Fibroblast of peridontal ligament (primary cell): ENCODE measurements at regions not wholly inside any gene's neighbourhood (a gene's known extent, or its start where the extent isn't known, plus 50 kb on each side); places are given as distances from the start of the nearest gene placed in this dataset.
A peak's percentile ranks its signal among the peaks of the same experiment; 100 is the strongest.
"Not testable (repeated sequence)": the region's sequence is repeated elsewhere in the genome, so short reads cannot be mapped to it uniquely, and the experiment has no call there.

Experiments
- DNase-seq: peaks from one replicate; pipeline ENCODE4 v3.0.0-alpha.2; 2010; ENCODE audit errors: extremely low read depth

GRCh38 chr3:82022836-82023235, 261.4 kb upstream of the GBE1 start:
- no peak for DNase-seq

DNA sequence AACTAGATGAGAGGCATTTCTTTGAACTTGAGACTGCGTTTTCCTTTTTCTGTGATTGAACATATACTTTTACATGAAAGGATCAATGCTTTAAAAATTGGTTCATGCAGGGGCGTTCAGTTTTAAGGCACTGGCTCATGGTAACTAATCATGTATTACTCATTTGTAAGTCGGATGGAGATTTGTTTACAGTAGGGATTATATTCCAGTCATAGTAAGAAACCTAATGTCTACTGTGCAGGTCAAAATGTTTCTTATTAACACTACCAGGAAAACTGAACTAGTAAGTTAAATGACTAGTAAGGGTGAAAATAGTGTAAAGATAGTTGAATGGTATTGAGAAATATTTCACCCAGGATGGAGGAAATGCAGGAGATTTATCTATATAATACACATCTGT, 258.8 kb upstream of the GBE1 start:
- DNase-seq = no peak

DNA sequence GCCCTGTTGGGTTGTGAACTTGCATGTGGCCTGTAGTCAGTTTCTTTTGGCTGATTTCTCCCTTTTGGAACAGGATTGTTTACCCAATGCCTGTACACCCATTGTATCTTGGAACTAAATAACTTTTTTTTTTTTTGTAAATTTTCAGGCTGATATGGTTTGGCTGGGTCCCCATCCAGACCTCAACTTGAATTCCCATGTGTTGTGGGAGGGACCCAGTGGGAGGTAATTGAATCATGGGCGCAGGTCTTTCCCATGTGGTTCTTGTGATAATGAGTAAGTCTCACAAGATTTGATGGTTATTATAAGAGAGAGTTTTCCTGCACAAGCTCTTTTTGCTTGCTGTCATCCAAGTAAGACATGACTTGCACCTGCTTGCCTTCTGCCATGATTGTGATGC, 253.8 kb upstream of the GBE1 start:
- no peak for DNase-seq

- no peak for DNase-seq
Measured at GRCh38 chr3:82012775-82013174, 251.3 kb upstream of the GBE1 start.

- no peak for DNase-seq
Measured at GRCh38 chr3:82011336-82011735, 249.9 kb upstream of the GBE1 start.

DNA sequence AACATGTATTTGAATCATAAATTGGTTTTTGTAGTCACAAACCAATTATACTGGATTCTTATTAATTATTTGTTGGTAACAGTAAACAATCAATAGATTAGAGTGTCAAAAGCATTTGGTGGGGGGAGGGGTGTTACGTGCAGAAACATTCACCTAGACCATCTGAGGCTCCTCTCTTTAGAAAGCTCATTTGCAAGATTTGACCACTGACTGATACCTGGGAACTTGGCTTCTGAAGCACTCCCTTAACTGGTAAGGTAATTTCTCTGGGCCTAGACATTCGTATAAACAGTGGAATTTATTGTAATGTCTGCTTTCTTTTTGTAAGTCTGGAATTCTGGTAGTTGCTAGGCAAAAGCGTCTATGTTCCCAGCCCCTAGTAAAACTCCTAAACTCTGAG, 243.8 kb upstream of the GBE1 start:
- no peak for DNase-seq

GRCh38 chr3:82004266-82004665, 242.8 kb upstream of the GBE1 start:
- DNase-seq = no peak

- DNase-seq = no peak
Measured at GRCh38 chr3:82002986-82003642, 241.7 kb upstream of the GBE1 start.

DNA sequence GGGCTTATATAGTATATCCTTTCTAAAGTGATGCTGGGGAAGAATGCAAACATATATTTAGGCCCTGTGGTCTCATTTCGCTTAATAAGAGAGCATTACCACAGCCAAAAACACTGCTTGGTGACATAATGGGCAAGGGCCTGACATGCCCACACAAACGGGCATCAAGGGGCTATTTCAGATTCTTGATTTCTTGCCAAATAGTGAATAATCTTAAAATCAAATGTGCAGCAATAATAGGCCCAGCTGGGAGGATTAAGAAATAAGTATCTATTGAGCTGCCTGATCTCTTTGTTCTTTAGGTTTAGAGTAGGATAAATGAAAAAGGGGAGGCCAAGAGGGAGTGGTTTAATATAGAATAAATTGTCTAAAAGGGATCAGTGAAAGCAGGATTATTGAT, 241.0 kb upstream of the GBE1 start:
- DNase-seq = no peak

GRCh38 chr3:82001276-82001923, 240.0 kb upstream of the GBE1 start:
- no peak for DNase-seq

- no peak for DNase-seq
Measured at GRCh38 chr3:82000773-82001172, 239.3 kb upstream of the GBE1 start.

DNA sequence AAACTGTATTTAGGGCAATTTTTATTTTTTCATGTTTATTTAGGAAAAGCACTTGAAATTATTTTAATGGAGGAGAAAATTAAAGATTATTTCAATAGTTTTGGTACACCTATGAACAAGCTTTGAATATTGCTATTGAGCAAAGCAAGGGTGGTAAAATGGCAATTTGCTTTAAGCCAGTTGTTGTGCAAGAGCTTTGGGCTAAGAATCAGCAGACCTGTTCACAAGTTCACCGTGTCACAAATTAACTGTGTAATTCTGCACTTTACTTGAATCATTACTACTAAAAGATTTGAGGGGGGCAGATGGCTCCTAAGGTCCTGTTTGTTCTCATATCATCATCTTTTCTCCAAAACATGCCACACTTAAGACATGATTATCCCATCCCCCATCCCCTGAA, 238.9 kb upstream of the GBE1 start:
- DNase-seq = no peak

DNA sequence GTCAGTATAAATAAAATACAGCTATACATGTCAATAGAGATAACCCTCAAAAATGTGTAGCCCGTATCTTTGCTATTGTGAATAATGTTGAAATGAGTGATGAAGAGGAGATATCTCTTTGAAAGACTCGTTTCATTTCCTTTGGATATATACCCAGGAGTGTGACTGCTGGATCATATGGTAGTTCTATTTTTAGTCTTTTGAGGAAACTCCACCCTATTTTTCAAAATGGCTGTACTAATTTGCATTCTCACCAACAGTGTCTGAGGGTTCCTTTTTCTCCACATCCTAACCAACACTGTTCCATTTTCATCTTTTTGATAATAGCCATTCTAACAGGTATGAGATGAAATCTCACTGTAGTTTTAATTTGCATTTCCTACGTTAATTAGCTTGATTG, 237.5 kb upstream of the GBE1 start:
- DNase-seq = no peak

DNA sequence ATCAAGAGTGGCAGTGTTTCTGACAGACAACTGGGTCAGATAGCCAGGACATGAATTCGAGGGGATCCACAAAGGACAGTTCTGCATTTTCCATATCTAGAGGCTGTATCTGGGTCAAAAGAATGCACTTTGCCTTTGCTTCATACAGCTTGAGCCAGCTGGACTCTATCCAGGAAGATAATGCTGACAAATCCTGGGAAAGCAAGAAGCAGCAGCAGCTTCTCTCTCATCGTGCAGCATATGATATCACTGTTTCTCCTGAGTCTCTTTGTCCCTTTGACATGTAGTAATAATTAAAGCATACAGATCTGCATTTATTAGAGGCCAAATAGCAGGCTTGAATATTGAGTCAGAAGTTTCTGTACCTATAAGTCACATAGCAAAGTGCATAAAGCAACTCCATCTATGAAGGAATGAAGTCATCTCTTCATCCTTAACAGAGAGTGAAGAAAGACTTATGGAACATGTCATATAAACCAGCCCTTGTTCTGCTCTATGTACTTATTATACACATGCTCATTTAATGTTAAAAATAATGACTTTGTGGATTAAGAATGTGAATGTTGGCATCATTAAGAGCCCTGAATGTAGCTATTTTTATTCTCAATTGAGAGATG, 236.8 kb upstream of the GBE1 start:
- DNase-seq = peak; percentile 36

- DNase-seq = no peak
Measured at GRCh38 chr3:81997390-81997789, 235.9 kb upstream of the GBE1 start.

GRCh38 chr3:81995329-81995728, 233.9 kb upstream of the GBE1 start:
- no peak for DNase-seq

DNA sequence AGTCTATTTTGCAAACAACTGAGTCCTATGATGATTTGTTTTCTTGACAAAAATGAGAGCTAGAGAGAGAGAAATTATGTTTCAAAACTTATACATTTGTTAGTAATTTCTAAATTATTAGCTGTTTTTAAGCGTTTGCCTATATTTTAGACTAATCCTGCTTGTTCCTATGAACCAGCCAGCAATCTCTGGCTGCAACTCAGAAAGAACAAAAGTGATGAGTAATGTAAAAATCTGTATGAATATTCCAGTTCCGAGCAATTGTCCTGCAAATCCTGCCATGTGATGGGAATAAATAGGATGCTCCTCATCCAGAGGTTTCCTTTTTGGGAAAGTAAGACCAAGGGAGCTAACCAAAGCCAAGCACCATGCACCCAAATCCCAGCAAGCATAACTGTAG, 228.3 kb upstream of the GBE1 start:
- no peak for DNase-seq

GRCh38 chr3:81989274-81989673, 227.8 kb upstream of the GBE1 start:
- DNase-seq = no peak

- not testable (repeated sequence) for DNase-seq
Measured at GRCh38 chr3:81987412-81987811, 226.0 kb upstream of the GBE1 start.

- no peak for DNase-seq
Measured at GRCh38 chr3:81985996-81986723, 224.7 kb upstream of the GBE1 start.

GRCh38 chr3:81983382-81983781, 221.9 kb upstream of the GBE1 start:
- no peak for DNase-seq

DNA sequence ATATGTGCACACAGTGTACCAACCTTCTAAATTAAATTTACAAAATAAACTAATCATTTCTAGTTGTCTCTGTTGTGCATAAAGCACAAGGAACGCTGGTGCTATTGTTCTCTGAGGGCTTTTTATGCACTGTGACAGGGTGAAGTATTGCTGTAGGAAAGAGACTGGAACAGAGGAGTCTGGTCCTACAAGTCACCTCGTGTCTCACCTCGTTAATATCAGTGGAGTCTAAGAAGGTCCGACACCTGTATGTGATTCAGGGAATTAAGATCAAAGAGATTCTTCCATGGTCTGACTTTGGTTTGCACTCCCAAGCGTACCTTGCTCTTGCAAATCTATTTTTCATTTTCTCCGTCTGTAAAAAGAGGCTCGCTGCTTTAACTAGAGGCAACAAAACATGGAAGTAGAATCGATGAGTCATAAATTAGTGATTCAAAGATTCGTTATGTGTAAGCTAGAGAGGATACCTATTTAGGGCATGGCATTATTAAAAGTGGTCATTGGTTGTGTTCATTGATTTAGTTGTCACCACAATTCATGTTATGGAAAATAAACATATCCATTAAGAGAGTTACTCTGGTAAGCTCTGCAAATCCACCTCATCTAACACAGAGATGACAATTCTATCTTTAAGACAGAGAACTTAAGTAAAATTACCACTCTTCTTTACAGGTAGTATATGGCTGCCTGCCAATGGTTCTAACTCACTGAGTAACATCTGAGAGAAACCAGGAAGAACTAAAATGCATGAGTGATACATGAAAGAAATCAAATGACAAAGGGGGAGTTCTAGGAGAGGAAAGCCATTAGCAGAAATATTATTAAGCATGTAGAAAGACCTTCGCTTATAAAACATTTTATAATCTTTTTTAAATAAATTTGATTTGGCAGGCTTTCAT, 219.4 kb upstream of the GBE1 start:
- DNase-seq = no peak
